ENCODE measurements at regions not wholly inside any gene's neighbourhood (a gene's known extent, or its start where the extent isn't known, plus 50 kb on each side); places are given as distances from the start of the nearest gene placed in this dataset.

- TF ChIP-seq CTCF (IDR thresholded peaks at IDR 0.05) (no peak), POLR2A (IDR thresholded peaks at IDR 0.05) (no peak), POLR2AphosphoS5 (IDR thresholded peaks at IDR 0.05) (no peak)
Measured at GRCh38 chr16:62564291-62564690, 528.1 kb upstream of the CDH8 start.

All from prostate gland (tissue), 2 donors.